ENCODE measurements at regions not wholly inside any gene's neighbourhood (a gene's known extent, or its start where the extent isn't known, plus 50 kb on each side); places are given as distances from the start of the nearest gene placed in this dataset.

GRCh38 chr18:11274144-11274794 is 124.9 kb upstream of the PIEZO2 start (continued):
- TF ChIP-seq REST (IDR thresholded peaks at IDR 0.05) (peak; percentile 40), ZBTB33 (IDR thresholded peaks at IDR 0.05) (peak; percentile 23), MAX (IDR thresholded peaks at IDR 0.05) (no peak), TAF1 (conservative IDR thresholded peaks at IDR 0.05) (no peak)

GRCh38 chr18:11272516-11272915 is 123.1 kb upstream of the PIEZO2 start:
- TF ChIP-seq SP1 (IDR thresholded peaks at IDR 0.05) (no peak), JUND (IDR thresholded peaks at IDR 0.05) (no peak), EGR1 (IDR thresholded peaks at IDR 0.05; ENCODE audit: low read depth in 2 of 2) (no peak), REST (IDR thresholded peaks at IDR 0.05) (no peak), NR2F2 (IDR thresholded peaks at IDR 0.05) (no peak), HNF4G (IDR thresholded peaks at IDR 0.05) (no peak), TAF1 (conservative IDR thresholded peaks at IDR 0.05) (no peak), YY1 (IDR thresholded peaks at IDR 0.05) (no peak), FOXA1 (IDR thresholded peaks at IDR 0.05) (no peak), RAD21 (IDR thresholded peaks at IDR 0.05) (no peak), HNF4A (conservative IDR thresholded peaks at IDR 0.05) (no peak), ATF3 (IDR thresholded peaks at IDR 0.05) (no peak), MAX (IDR thresholded peaks at IDR 0.05) (no peak), RXRA (IDR thresholded peaks at IDR 0.05) (no peak), ZBTB33 (IDR thresholded peaks at IDR 0.05) (no peak), FOXA2 (IDR thresholded peaks at IDR 0.05) (no peak), CTCF (IDR thresholded peaks at IDR 0.05; ENCODE audit: low read depth, low read length, missing input control) (no peak), GABPA (IDR thresholded peaks at IDR 0.05 in 1 of 2, conservative IDR thresholded peaks at IDR 0.05 in 1 of 2) (no peak)

More at GRCh38 chr18:11272516-11272915, 123.1 kb upstream of the PIEZO2 start:
- no peak for DNase-seq (ENCODE audit: low spot score)
- Histone ChIP-seq H3K9me3 (ENCODE audit: control insufficient read depth in 4 of 4, low read length in 3 of 4) (no peaks in the 10 kb centered on the region), H3K27me3 (ENCODE audit: control insufficient read depth in 4 of 4, insufficient read depth in 4 of 4, low read length in 3 of 4) (no peaks in the 10 kb centered on the region), H3K4me1 (ENCODE audit: control insufficient read depth in 4 of 4, insufficient read depth in 4 of 4, low read length in 3 of 4) (peaks cover 0 to 7% (median 0%) of the 10 kb centered on the region in 4 donors), H3K4me3 (ENCODE audit: low read depth in 1 of 3, low read length in 3 of 3) (no peak overlapping the region), H3K9ac (ENCODE audit: low read depth in 1 of 2, low read length in 2 of 2) (no peak overlapping the region), H3K36me3 (ENCODE audit: control insufficient read depth in 4 of 4, insufficient read depth in 3 of 4, low read depth in 1 of 4, low read length in 3 of 4) (no peaks in the 10 kb centered on the region), H3K27ac (ENCODE audit: low read depth in 1 of 2, low read length in 2 of 2) (no peak overlapping the region)
- 84% methylated on average over 7 of the region's 7 CpGs for WGBS

Measured in liver (tissue), 8 donors.